Activated CD4-positive, alpha-beta T cell treated with anti-CD3 and anti-CD28 coated beads, Interleukin-2, amount 50 U/mL, for 24 hours (primary cell): ENCODE measurements at regions not wholly inside any gene's neighbourhood (a gene's known extent, or its start where the extent isn't known, plus 50 kb on each side); places are given as distances from the start of the nearest gene placed in this dataset.
"Not testable (repeated sequence)": the region's sequence is repeated elsewhere in the genome, so short reads cannot be mapped to it uniquely, and the experiment has no call there.

Source experiments
- DNase-seq, 2 donors: peaks; one replicate each; pipeline ENCODE4 v3.0.0-alpha.2; 2020; ENCODE audit warnings: low read depth in 1 of 2, low spot score in 1 of 2

GRCh38 chr13:110010404-110011138 lies 224.2 kb upstream of the IRS2 start:
- no peak for DNase-seq

- no peak for DNase-seq
Measured at GRCh38 chr13:110008816-110009215, 222.4 kb upstream of the IRS2 start.

- DNase-seq = no peak
Measured at GRCh38 chr13:110006304-110006703, 219.9 kb upstream of the IRS2 start.

GRCh38 chr13:110005563-110005962 lies 219.2 kb upstream of the IRS2 start:
- no peak for DNase-seq

GRCh38 chr13:110004814-110005213 lies 218.4 kb upstream of the IRS2 start:
- DNase-seq = no peak

- DNase-seq = no peak
Measured at GRCh38 chr13:110001670-110002275, 215.4 kb upstream of the IRS2 start.

GRCh38 chr13:110000534-110001345 lies 214.4 kb upstream of the IRS2 start:
- DNase-seq = no peak

GRCh38 chr13:109999659-110000533 lies 213.5 kb upstream of the IRS2 start:
- no peak for DNase-seq

GRCh38 chr13:109998684-109999533 lies 212.5 kb upstream of the IRS2 start:
- DNase-seq = no peak

GRCh38 chr13:109998037-109998436 lies 211.7 kb upstream of the IRS2 start:
- no peak for DNase-seq

- DNase-seq = not testable (repeated sequence)
Measured at GRCh38 chr13:109997056-109997595, 210.7 kb upstream of the IRS2 start.

GRCh38 chr13:109996404-109996960 lies 210.1 kb upstream of the IRS2 start:
- DNase-seq = no peak

GRCh38 chr13:109995578-109995977 lies 209.2 kb upstream of the IRS2 start:
- DNase-seq = no peak

GRCh38 chr13:109990296-109990695 lies 203.9 kb upstream of the IRS2 start:
- DNase-seq = no peak

- DNase-seq = no peak
Measured at GRCh38 chr13:109989686-109990085, 203.3 kb upstream of the IRS2 start.

- no peak for DNase-seq
Measured at GRCh38 chr13:109989155-109989554, 202.8 kb upstream of the IRS2 start.

GRCh38 chr13:109986851-109987250 lies 200.5 kb upstream of the IRS2 start:
- no peak for DNase-seq

- DNase-seq = no peak
Measured at GRCh38 chr13:109985871-109986450, 199.6 kb upstream of the IRS2 start.

- DNase-seq = no peak
Measured at GRCh38 chr13:109983447-109983846, 197.1 kb upstream of the IRS2 start.
